Trophoblast cell (in vitro differentiated cells and primary cell): ENCODE measurements at regions not wholly inside any gene's neighbourhood (a gene's known extent, or its start where the extent isn't known, plus 50 kb on each side); places are given as distances from the start of the nearest gene placed in this dataset.

Experiments
- DNase-seq, 2 donors: peaks; one replicate each; pipeline ENCODE4 v3.0.0-alpha.2; 2016
- H2AFZ ChIP-seq: 2 replicates; pipeline ENCODE4 v1.6.1; 2013; ENCODE audit warnings: low read length, moderate library complexity, mild to moderate bottlenecking; ENCODE audit not compliant: insufficient read depth, poor library complexity
- H2AK5ac ChIP-seq: 2 replicates; pipeline ENCODE4 v1.6.1; 2013; ENCODE audit warnings: mild to moderate bottlenecking, low read length
- H2BK120ac ChIP-seq: 2 replicates; pipeline ENCODE4 v1.6.1; 2013; ENCODE audit warnings: low read length, mild to moderate bottlenecking, moderate library complexity; ENCODE audit not compliant: insufficient read depth, poor library complexity
- H2BK12ac ChIP-seq: 2 replicates; pipeline ENCODE4 v1.6.1; 2013; ENCODE audit warnings: mild to moderate bottlenecking, low read length, moderate library complexity
- H2BK5ac ChIP-seq: 2 replicates; pipeline ENCODE4 v1.6.1; 2013; ENCODE audit warnings: low read length, low read depth, moderate library complexity, mild to moderate bottlenecking; ENCODE audit not compliant: poor library complexity
- H3K14ac ChIP-seq: 2 replicates; pipeline ENCODE4 v1.6.1; 2013; ENCODE audit warnings: mild to moderate bottlenecking, low read length
- H3K18ac ChIP-seq: 2 replicates; pipeline ENCODE4 v1.6.1; 2013; ENCODE audit warnings: mild to moderate bottlenecking, low read length
- H3K23ac ChIP-seq: 2 replicates; pipeline ENCODE4 v1.6.1; 2013; ENCODE audit warnings: low read length
- H3K27ac ChIP-seq: 2 replicates; pipeline ENCODE4 v1.5.1; 2013; ENCODE audit warnings: low read depth, mild to moderate bottlenecking, inconsistent platforms, low read length, moderate library complexity
- H3K27me3 ChIP-seq: 2 replicates; pipeline ENCODE4 v1.6.1; 2013; ENCODE audit warnings: inconsistent platforms, mild to moderate bottlenecking, low read length, moderate library complexity; ENCODE audit not compliant: insufficient read depth
- H3K36me3 ChIP-seq, 2 experiments: 1 replicate in 1 of 2; 2 replicates in 1 of 2; pipeline ENCODE4 v1.6.1; 2013; ENCODE audit warnings: low read length in 2 of 2, mild to moderate bottlenecking in 2 of 2, moderate library complexity in 1 of 2; ENCODE audit not compliant: insufficient read depth in 2 of 2, control insufficient read depth in 1 of 2
- H3K4ac ChIP-seq: 2 replicates; pipeline ENCODE4 v1.6.1; 2013; ENCODE audit warnings: low read depth, mild to moderate bottlenecking, low read length, moderate library complexity
- H3K4me1 ChIP-seq, 2 experiments: 1 replicate in 1 of 2; 2 replicates in 1 of 2; pipeline ENCODE4 v1.6.1; 2013; ENCODE audit warnings: low read length in 2 of 2, mild to moderate bottlenecking in 2 of 2, moderate library complexity in 1 of 2; ENCODE audit not compliant: insufficient read depth in 2 of 2, control insufficient read depth in 1 of 2
- H3K4me2 ChIP-seq: 2 replicates; pipeline ENCODE4 v1.6.1; 2013; ENCODE audit warnings: inconsistent platforms, mild to moderate bottlenecking, low read length, moderate library complexity
- H3K4me3 ChIP-seq: 2 replicates; pipeline ENCODE4 v1.5.1; 2013; ENCODE audit warnings: mild to moderate bottlenecking, low read depth, low read length, inconsistent platforms
- H3K79me1 ChIP-seq: one replicate; pipeline ENCODE4 v1.6.1; 2013; ENCODE audit warnings: low read length
- H3K79me2 ChIP-seq: 2 replicates; pipeline ENCODE4 v1.6.1; 2013; ENCODE audit warnings: low read length, mild to moderate bottlenecking; ENCODE audit not compliant: control insufficient read depth, insufficient read depth, poor library complexity
- H3K9ac ChIP-seq: 2 replicates; pipeline ENCODE4 v1.6.1; 2013; ENCODE audit warnings: mild to moderate bottlenecking, low read length
- H3K9me3 ChIP-seq: 2 replicates; pipeline ENCODE4 v1.6.1; 2013; ENCODE audit warnings: low read depth, mild to moderate bottlenecking, control low read depth, inconsistent platforms, low read length; ENCODE audit not compliant: insufficient read depth
- H4K12ac ChIP-seq: 2 replicates; pipeline ENCODE4 v1.6.1; 2013; ENCODE audit warnings: low read depth, mild to moderate bottlenecking, low read length, moderate library complexity
- H4K8ac ChIP-seq: 2 replicates; pipeline ENCODE4 v1.6.1; 2013; ENCODE audit warnings: low read depth, mild to moderate bottlenecking, low read length, moderate library complexity
- H4K91ac ChIP-seq: one replicate; pipeline ENCODE4 v1.6.1; 2013; ENCODE audit warnings: low read depth, mild to moderate bottlenecking, low read length, moderate library complexity
- WGBS: extraction: QIAGEN DNeasy Blood & Tissue Kit; methylation state at CpG from one replicate; pipeline ENCODE4 v1.1.7; 2013; ENCODE audit warnings: missing lambda C conversion rate; ENCODE audit not compliant: insufficient read length, insufficient coverage; ENCODE audit errors: extremely low coverage; 5-methylcytosine and 5-hydroxymethylcytosine counted together

GRCh38 chr10:120278069-120278468 lies 179.0 kb upstream of the PLPP4 start:
- Histone ChIP-seq H4K91ac (no peak overlapping the region), H3K14ac (no peak overlapping the region), H4K8ac (no peak overlapping the region), H3K79me2 (no peaks in the 10 kb centered on the region), H3K4me1 (no peaks in the 10 kb centered on the region), H4K12ac (no peak overlapping the region), H3K27ac (no peak overlapping the region), H3K79me1 (no peaks in the 10 kb centered on the region), H2AK5ac (no peak overlapping the region), H2BK12ac (no peak overlapping the region), H3K36me3 (no peaks in the 10 kb centered on the region), H2BK120ac (no peak overlapping the region), H3K27me3 (no peaks in the 10 kb centered on the region), H3K9me3 (peaks cover 2% of the 10 kb centered on the region), H3K9ac (no peak overlapping the region), H3K23ac (no peak overlapping the region), H3K18ac (no peak overlapping the region), H3K4me2 (no peak overlapping the region), H2BK5ac (no peak overlapping the region), H2AFZ (no peak overlapping the region), H3K4ac (no peak overlapping the region), H3K4me3 (no peak overlapping the region)
- no CpG with 5 or more reads among the region's 1 CpG for WGBS
- no peak for DNase-seq

- no peaks in the 10 kb centered on the region for H3K4me1 ChIP-seq
- no peak overlapping the region for H2BK5ac ChIP-seq
- no CpG with 5 or more reads among the region's 1 CpG for WGBS
- no peaks in the 10 kb centered on the region for H3K36me3 ChIP-seq
- H3K79me2 ChIP-seq = no peaks in the 10 kb centered on the region
- no peak overlapping the region for H3K14ac ChIP-seq
- H2BK120ac ChIP-seq = no peak overlapping the region
- H3K9ac ChIP-seq = no peak overlapping the region
- no peak overlapping the region for H3K27ac ChIP-seq
- no peak overlapping the region for H2AK5ac ChIP-seq
- no peak overlapping the region for H3K23ac ChIP-seq
- no peak overlapping the region for H3K4ac ChIP-seq
- no peak overlapping the region for H2BK12ac ChIP-seq
- H3K79me1 ChIP-seq = no peaks in the 10 kb centered on the region
- H4K8ac ChIP-seq = no peak overlapping the region
- no peak overlapping the region for H3K4me3 ChIP-seq
- H4K12ac ChIP-seq = no peak overlapping the region
- no peak overlapping the region for H3K18ac ChIP-seq
- no peak overlapping the region for H3K4me2 ChIP-seq
- H4K91ac ChIP-seq = no peak overlapping the region
- H2AFZ ChIP-seq = no peak overlapping the region
- no peaks in the 10 kb centered on the region for H3K27me3 ChIP-seq
- DNase-seq = no peak
- peaks cover 2% of the 10 kb centered on the region for H3K9me3 ChIP-seq
Measured at GRCh38 chr10:120279196-120279595, 177.8 kb upstream of the PLPP4 start.

GRCh38 chr10:120282421-120282820 lies 174.6 kb upstream of the PLPP4 start:
- Histone ChIP-seq H4K91ac (no peak overlapping the region), H2BK12ac (no peak overlapping the region), H2AFZ (no peak overlapping the region), H3K4ac (no peak overlapping the region), H3K9ac (no peak overlapping the region), H3K4me2 (no peak overlapping the region), H3K36me3 (no peaks in the 10 kb centered on the region), H3K23ac (no peak overlapping the region), H3K4me1 (no peaks in the 10 kb centered on the region), H3K18ac (no peak overlapping the region), H2BK5ac (no peak overlapping the region), H3K4me3 (no peak overlapping the region), H2AK5ac (no peak overlapping the region), H3K27ac (no peak overlapping the region), H3K14ac (no peak overlapping the region), H4K8ac (no peak overlapping the region), H3K79me1 (no peaks in the 10 kb centered on the region), H2BK120ac (no peak overlapping the region), H3K79me2 (no peaks in the 10 kb centered on the region), H3K27me3 (no peaks in the 10 kb centered on the region), H3K9me3 (peaks cover 1% of the 10 kb centered on the region), H4K12ac (no peak overlapping the region)
- no CpG with 5 or more reads among the region's 8 CpGs for WGBS
- DNase-seq = no peak

GRCh38 chr10:120282846-120283492 lies 174.1 kb upstream of the PLPP4 start:
- H3K79me1 ChIP-seq = no peaks in the 10 kb centered on the region
- H3K79me2 ChIP-seq = no peaks in the 10 kb centered on the region
- H3K4me3 ChIP-seq = no peak overlapping the region
- H3K14ac ChIP-seq = no peak overlapping the region
- H3K27ac ChIP-seq = no peak overlapping the region
- no peak overlapping the region for H3K18ac ChIP-seq
- H2BK120ac ChIP-seq = no peak overlapping the region
- H3K4me1 ChIP-seq = no peaks in the 10 kb centered on the region
- peaks cover 1% of the 10 kb centered on the region for H3K9me3 ChIP-seq
- no peak overlapping the region for H2BK5ac ChIP-seq
- no peak overlapping the region for H4K8ac ChIP-seq
- H3K4me2 ChIP-seq = no peak overlapping the region
- H4K91ac ChIP-seq = no peak overlapping the region
- H4K12ac ChIP-seq = no peak overlapping the region
- H2AFZ ChIP-seq = no peak overlapping the region
- no peak overlapping the region for H2BK12ac ChIP-seq
- no peak overlapping the region for H3K4ac ChIP-seq
- H3K23ac ChIP-seq = no peak overlapping the region
- H3K27me3 ChIP-seq = no peaks in the 10 kb centered on the region
- no peak overlapping the region for H2AK5ac ChIP-seq
- no peak for DNase-seq
- H3K9ac ChIP-seq = no peak overlapping the region
- no peaks in the 10 kb centered on the region for H3K36me3 ChIP-seq
- no CpG with 5 or more reads among the region's 6 CpGs for WGBS
